CD4-positive, alpha-beta T cell (primary cell): ENCODE measurements at regions not wholly inside any gene's neighbourhood (a gene's known extent, or its start where the extent isn't known, plus 50 kb on each side); places are given as distances from the start of the nearest gene placed in this dataset.

Experiments used
- ATAC-seq: fragments of 200-7000 bp; cut with Tn5 transposase; one replicate; pipeline ENCODE4 v1.10.0; 2022; ENCODE audit warnings: mild to moderate bottlenecking; ENCODE audit not compliant: poor library complexity
- CTCF ChIA-PET: fragments of 350-600 bp; sonication (Branson Sonifier 250); formaldehyde crosslinking; loops from one replicate; lab custom pipeline; 2021; ENCODE audit warnings: antibody characterized with exemption, inconsistent platforms; lab: Charles Lee
- POLR2A ChIA-PET: fragments of 350-600 bp; sonication (Branson Sonifier 250); formaldehyde crosslinking; loops from one replicate; lab custom pipeline; 2021; ENCODE audit warnings: antibody characterized with exemption, inconsistent platforms; lab: Charles Lee
- DNase-seq, 14 experiments: peaks; one replicate each; pipeline ENCODE4 v3.0.0-alpha.2; 2013 to 2020; ENCODE audit warnings: mixed read lengths in 2 of 14
- H3K27ac ChIP-seq, 2 donors: one replicate each; pipeline versions ENCODE4 v1.5.1 to v1.7.0; 2013; ENCODE audit warnings: low read length in 2 of 2, low read depth in 1 of 2, mild to moderate bottlenecking in 1 of 2
- H3K27me3 ChIP-seq, 2 experiments: 1 replicate in 1 of 2; 2 replicates in 1 of 2; pipeline versions ENCODE4 v1.6.1 to v1.7.0; 2013; ENCODE audit warnings: low read length in 2 of 2, control low read depth in 1 of 2, mild to moderate bottlenecking in 1 of 2, moderate library complexity in 1 of 2; ENCODE audit not compliant: insufficient read depth in 2 of 2, control insufficient read depth in 1 of 2
- H3K36me3 ChIP-seq: one replicate; pipeline ENCODE4 v1.6.1; 2013; ENCODE audit warnings: low read length, control low read depth; ENCODE audit not compliant: insufficient read depth
- H3K4me1 ChIP-seq: one replicate; pipeline ENCODE4 v1.6.1; 2013; ENCODE audit warnings: low read length, control low read depth; ENCODE audit not compliant: insufficient read depth
- H3K4me3 ChIP-seq: one replicate; pipeline ENCODE4 v1.5.1; 2013; ENCODE audit warnings: mild to moderate bottlenecking, low read length, moderate library complexity
- H3K9me3 ChIP-seq, 2 experiments: 1 replicate in 1 of 2; 2 replicates in 1 of 2; pipeline versions ENCODE4 v1.6.1 to v1.7.0; 2013; ENCODE audit warnings: low read length in 2 of 2, mild to moderate bottlenecking in 2 of 2, control low read depth in 1 of 2, moderate library complexity in 1 of 2; ENCODE audit not compliant: control insufficient read depth in 1 of 2, insufficient read depth in 1 of 2
- H3K27ac Mint-ChIP-seq: one replicate; pipeline ENCODE4 v1.8.0; 2020; ENCODE audit warnings: mixed read lengths
- H3K27me3 Mint-ChIP-seq: one replicate; pipeline ENCODE4 v1.8.0; 2021; ENCODE audit warnings: mixed read lengths
- H3K36me3 Mint-ChIP-seq: one replicate; pipeline ENCODE4 v1.8.0; 2021; ENCODE audit warnings: low read depth, mixed read lengths
- H3K4me1 Mint-ChIP-seq: one replicate; pipeline ENCODE4 v1.8.0; 2021; ENCODE audit warnings: low read depth, mixed read lengths
- H3K4me3 Mint-ChIP-seq: one replicate; pipeline ENCODE4 v1.8.0; 2020; ENCODE audit warnings: mild to moderate bottlenecking, mixed read lengths
- H3K9me3 Mint-ChIP-seq: one replicate; pipeline ENCODE4 v1.8.0; 2020; ENCODE audit warnings: mixed read lengths
- intact Hi-C, 2 experiments: fragments of 100-400 bp; cut with DNase I in 1 of 2; cut with micrococcal nuclease in 1 of 2; formaldehyde crosslinking; loops; one replicate each; pipeline versions ENCODE4 v1.15.1 to v1.9.0; 2023 to 2025; cut with DNase I, micrococcal nuclease
- TF ChIP-seq, protein P1 (sequence below): fragments of 200-600 bp; IDR thresholded peaks from one replicate; pipeline ENCODE4 v1.8.0; 2022; ENCODE audit warnings: antibody characterized with exemption, mild to moderate bottlenecking

DNA sequence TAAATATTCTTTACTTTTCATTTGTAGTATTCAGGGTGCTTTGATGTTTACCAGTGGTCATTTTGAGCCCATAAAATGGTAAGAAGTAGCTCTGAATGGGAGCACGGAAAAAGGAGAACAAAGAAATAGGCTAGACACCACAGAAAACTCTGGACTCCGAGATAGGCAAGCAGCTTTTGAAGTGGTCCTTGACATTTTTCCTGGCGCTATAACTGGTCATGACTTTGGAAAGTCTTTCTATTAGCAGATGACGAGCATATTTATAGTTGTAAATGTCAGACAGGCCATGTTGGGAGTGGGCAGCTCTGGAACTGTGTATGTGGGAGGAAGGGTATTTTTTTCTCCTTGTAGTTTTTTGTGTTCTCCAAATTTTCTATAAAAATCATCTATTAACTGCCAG lies 126.1 kb upstream of the POC5 start:
- Mint-ChIP-seq H3K36me3 (no peaks in the 10 kb centered on the region), H3K4me3 (no peak overlapping the region), H3K27me3 (peaks cover 30% of the 10 kb centered on the region), H3K9me3 (peaks cover 4% of the 10 kb centered on the region), H3K4me1 (no peaks in the 10 kb centered on the region), H3K27ac (no peak overlapping the region)
- Histone ChIP-seq H3K27me3 (peaks cover 0 to 5% of the 10 kb centered on the region in 2 experiments), H3K27ac (no peak overlapping the region), H3K36me3 (no peaks in the 10 kb centered on the region), H3K4me1 (no peaks in the 10 kb centered on the region), H3K4me3 (no peak overlapping the region), H3K9me3 (no peaks in the 10 kb centered on the region)
- ATAC-seq (no peak), DNase-seq (no peak)
- ChIA-PET CTCF (no interaction called here), POLR2A (no interaction called here)
- TF ChIP-seq, protein P1, sequence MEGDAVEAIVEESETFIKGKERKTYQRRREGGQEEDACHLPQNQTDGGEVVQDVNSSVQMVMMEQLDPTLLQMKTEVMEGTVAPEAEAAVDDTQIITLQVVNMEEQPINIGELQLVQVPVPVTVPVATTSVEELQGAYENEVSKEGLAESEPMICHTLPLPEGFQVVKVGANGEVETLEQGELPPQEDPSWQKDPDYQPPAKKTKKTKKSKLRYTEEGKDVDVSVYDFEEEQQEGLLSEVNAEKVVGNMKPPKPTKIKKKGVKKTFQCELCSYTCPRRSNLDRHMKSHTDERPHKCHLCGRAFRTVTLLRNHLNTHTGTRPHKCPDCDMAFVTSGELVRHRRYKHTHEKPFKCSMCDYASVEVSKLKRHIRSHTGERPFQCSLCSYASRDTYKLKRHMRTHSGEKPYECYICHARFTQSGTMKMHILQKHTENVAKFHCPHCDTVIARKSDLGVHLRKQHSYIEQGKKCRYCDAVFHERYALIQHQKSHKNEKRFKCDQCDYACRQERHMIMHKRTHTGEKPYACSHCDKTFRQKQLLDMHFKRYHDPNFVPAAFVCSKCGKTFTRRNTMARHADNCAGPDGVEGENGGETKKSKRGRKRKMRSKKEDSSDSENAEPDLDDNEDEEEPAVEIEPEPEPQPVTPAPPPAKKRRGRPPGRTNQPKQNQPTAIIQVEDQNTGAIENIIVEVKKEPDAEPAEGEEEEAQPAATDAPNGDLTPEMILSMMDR = no peak
- intact Hi-C loops = no loop called here

- ATAC-seq (no peak), DNase-seq (no peak)
- H3K27me3 ChIP-seq = no peaks in the 10 kb centered on the region
- H3K9me3 ChIP-seq = no peaks in the 10 kb centered on the region
- intact Hi-C loops = no loop called here
- POLR2A ChIA-PET = no interaction called here
- no peaks in the 10 kb centered on the region for H3K36me3 Mint-ChIP-seq
- TF ChIP-seq, protein P1 = no peak
- H3K27me3 Mint-ChIP-seq = no peaks in the 10 kb centered on the region
- H3K4me3 Mint-ChIP-seq = no peak overlapping the region
- no peak overlapping the region for H3K27ac ChIP-seq
- H3K4me3 ChIP-seq = no peak overlapping the region
- CTCF ChIA-PET = no interaction called here
- H3K4me1 Mint-ChIP-seq = no peaks in the 10 kb centered on the region
- no peaks in the 10 kb centered on the region for H3K4me1 ChIP-seq
- H3K36me3 ChIP-seq = no peaks in the 10 kb centered on the region
- no peak overlapping the region for H3K27ac Mint-ChIP-seq
- H3K9me3 Mint-ChIP-seq = peaks cover 4% of the 10 kb centered on the region
Observed at GRCh38 chr5:75839547-75839946, 122.3 kb upstream of the POC5 start.

DNA sequence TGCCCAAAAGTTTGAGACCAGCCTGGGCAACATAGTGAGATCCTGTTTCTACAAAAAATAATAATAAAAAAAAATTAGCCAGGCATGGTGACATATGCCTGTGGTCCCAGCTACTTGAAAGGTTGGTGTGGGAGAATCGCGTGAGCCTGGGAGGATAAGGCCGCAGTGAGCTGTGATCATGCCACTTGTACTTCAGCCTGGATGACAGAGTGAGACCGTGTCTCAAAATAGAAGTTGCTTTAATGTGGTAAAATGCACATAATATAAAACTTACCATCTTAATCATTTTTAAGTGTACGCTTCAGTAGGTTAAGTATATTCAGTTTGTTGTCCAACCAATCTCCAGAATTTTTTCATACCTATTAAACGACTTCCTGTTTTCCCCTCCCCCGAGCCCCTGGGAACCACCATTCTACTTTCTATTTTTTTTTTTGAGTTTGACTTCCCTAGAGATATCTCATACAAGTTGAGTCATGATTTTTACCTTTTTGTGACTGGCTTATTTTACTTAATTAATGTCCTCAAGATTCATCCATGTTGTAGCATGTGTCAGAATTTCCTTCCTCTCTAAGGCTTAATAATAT lies 120.1 kb upstream of the POC5 start:
- Mint-ChIP-seq H3K27me3 (no peaks in the 10 kb centered on the region), H3K4me1 (no peaks in the 10 kb centered on the region), H3K27ac (no peak overlapping the region), H3K36me3 (no peaks in the 10 kb centered on the region), H3K9me3 (peaks cover 4% of the 10 kb centered on the region), H3K4me3 (no peak overlapping the region)
- ChIA-PET POLR2A (no interaction called here), CTCF (interaction anchor here (0.9 kb wide), 1 partner anchor 23 kb away, joined by 3 read pairs; no protein-coding TSS in a partner anchor)
- Histone ChIP-seq H3K27me3 (no peaks in the 10 kb centered on the region), H3K9me3 (no peaks in the 10 kb centered on the region), H3K27ac (no peak overlapping the region), H3K4me3 (no peak overlapping the region), H3K4me1 (no peaks in the 10 kb centered on the region), H3K36me3 (no peaks in the 10 kb centered on the region)
- intact Hi-C loops = no loop called here
- ATAC-seq (no peak), DNase-seq (no peak)
- TF ChIP-seq, protein P1 = no peak
